Non-pigmented ciliary epithelial cell (primary cell): ENCODE measurements at regions not wholly inside any gene's neighbourhood (a gene's known extent, or its start where the extent isn't known, plus 50 kb on each side); places are given as distances from the start of the nearest gene placed in this dataset.

Experiments used
- DNase-seq: peaks from one replicate; pipeline ENCODE4 v3.0.0-alpha.2; 2010; ENCODE audit warnings: low read depth

DNA sequence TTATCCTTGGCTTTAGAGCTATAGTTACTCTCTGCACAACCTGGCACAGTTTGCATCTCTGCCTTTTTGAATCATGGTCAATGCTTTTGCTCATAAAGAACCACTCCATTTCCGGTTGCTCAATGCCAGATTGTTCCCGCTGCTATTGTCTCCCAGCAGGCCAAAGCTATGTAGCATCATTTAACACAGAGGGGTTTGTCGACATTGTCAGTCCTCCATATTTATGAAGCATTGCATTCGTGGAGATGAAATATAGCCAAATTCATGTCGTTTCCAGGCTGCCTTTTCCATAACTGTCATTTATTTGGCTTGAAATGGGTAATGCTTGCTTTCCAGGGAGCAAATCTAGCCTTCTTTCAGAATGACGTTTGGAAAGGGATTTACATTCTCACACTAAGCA, 598.8 kb downstream of the EPHA7 start:
- DNase-seq, result no peak

DNA sequence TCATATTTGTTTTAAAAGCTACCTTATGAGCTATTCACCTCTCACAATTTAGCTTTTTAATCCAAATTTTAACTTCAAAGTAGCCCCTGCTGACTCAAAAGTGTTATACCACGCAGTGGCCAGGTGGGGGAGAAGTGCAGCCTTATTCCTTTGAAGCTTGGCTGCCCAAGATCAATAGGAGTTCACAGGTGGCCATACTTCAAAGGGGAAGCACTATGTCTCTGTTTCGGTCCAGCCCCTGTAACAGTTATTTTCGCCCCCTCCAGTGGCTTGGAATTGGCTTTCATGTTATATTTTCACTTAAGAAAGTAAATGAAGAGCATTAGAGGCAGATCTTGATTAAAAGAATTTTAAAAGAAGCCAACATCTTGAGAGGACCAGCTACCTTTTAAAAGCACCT, 608.4 kb downstream of the EPHA7 start:
- peak; percentile 6 for DNase-seq

DNA sequence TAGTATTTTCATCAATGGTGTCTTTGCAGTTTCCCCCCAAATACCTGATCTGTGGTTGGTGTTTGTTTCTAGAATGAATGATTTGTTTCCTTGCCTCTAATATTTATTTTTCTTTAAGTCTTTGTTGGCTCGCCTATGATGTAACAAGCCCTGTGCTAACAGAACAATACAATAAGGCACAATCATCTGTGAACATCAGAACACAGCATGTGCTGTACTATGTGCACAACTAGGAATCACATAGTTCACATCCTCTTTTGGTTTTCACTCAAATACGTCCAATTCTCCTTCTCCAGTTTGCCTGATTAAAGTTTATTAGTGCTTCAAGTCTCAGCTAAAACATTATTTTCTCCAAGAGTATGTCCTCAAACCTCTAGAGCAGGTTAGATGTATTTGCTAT, 613.1 kb downstream of the EPHA7 start:
- DNase-seq, result no peak

DNA sequence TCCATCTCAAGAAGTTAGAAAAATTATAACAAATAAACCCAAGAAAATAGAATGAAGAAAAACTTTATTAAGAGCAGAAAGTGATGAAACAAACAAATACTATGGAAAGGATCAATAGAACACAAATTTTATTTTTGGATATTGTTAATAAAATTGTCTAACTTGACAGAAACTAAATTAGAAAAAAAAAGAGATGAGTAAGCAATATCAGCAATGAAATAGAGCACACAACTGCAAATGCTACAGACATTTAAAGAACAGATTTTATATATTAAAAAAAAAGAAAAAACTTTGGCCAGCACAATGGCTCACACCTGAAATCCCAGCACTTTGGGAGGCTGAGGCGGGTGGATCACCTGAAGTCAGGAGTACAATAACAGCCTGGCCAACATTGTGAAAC, 628.0 kb downstream of the EPHA7 start:
- no peak for DNase-seq

DNA sequence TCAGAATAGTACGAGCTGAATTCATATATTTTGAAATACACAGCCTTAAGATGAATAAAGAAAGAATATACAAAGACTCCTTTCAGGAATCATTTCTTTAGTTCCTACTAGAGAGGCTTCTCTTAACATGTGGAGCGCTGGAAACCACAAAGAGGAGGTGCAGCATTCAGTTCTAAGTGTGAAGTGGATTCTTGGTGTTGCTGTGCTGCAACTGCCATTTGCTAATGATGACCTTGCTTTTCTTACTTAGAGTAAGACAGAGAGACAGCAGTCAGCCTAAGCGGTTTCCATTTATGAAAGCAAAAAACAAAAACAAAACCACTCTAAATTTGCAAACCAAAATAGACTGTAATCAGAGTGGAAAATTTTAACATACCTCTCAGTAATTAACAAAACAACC, 629.0 kb downstream of the EPHA7 start:
- DNase-seq, result no peak

DNA sequence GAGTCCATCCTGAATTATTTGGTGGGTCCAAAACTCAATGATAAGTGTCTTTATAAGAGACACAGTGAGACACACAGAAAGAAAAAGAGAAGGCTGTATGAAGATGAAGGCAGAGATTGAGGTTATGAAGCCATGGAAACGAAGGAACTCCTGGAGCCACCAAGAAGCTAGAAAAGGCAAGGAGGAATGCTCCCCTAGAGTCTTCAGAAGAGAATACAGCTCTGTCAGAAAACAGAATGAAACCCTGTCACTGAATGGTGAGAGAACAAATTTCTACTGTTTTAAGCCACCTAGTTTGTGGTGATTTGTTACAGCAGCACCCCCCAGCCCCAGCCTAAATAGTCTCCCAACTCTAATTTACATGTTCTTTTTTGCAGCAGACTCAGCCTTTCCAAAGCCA, 635.1 kb downstream of the EPHA7 start:
- no peak for DNase-seq

DNA sequence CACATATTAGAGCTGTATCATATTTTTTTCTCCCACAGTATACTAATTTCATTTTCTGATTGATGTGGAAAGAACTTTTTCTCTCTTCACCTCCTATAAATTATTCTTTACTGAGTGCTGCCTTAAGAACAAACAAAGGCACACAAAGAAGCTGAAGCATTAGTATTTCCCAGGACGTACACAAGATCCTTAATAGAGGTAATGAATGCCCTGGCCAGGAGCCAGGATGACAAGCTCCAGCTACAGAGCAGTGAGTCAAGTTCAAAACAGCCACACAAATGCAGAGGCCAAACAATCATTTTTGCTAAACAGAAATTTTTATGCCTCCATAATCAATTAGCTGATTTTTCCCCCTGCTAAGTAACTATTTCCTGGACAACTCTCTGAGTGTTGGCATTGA, 639.6 kb downstream of the EPHA7 start:
- DNase-seq, result peak; percentile 26

DNA sequence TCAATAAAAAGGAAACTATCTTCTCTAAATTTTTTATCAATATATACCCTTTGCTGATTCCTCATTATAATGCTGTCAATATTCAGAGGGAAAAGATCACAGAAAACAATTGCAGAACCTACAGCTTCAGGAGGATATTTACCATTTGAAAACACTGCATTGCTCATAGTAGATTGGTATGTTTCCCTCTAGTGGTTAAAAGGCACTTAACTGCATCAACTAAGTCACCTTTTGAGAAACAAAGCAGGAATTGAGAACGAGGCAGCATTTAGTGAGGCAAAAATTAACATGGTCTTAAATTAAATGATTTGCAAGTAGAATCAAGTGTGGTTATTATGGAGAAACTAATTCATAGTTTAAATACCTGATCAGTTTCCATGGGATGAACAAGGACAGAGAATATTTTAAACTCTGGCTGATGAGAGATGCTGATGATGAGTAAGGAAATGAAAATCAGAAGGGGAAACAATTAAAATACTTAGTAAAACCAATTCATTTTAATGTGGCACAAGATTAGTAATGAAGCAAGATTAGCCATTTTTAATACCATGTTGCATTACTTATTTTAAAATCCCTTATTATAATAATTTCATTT, 642.1 kb downstream of the EPHA7 start:
- peak; percentile 10 for DNase-seq

DNA sequence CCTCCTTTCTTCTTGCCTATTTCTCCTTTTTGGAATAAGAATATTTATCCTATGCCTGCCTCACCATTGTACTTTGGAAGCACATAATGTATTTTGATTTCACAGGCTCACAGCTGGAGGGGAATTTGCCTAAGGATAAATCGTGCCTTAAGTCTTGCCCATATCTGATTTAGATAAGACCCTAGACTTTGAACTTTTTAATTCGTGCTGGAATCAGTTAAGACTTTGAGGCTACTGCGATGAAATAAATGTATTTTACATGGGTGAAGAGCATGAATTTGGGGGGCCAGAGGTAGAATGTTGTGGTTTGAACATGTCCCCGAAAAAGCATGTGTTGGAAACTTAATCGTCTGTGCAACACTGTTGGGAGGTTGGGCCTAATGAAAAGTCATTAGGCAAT, 648.8 kb downstream of the EPHA7 start:
- DNase-seq, result no peak

DNA sequence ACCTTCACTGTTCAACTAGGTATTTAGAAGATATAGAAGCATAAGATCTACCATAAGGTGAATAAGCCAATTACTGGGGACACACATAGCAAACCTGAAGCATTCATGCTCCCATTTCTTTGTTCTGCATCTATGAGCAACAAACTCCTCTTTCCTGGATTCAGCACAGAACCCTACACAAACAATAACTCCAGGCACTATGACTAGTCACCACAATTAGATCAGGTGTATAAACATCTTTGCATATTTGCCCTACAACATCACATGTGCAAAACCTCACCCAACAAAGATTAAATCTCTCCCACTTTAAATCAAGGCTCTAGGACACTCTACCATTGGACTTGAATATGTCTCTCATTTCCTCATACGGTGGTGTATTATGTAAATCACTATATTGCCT, 652.3 kb downstream of the EPHA7 start:
- no peak for DNase-seq

DNA sequence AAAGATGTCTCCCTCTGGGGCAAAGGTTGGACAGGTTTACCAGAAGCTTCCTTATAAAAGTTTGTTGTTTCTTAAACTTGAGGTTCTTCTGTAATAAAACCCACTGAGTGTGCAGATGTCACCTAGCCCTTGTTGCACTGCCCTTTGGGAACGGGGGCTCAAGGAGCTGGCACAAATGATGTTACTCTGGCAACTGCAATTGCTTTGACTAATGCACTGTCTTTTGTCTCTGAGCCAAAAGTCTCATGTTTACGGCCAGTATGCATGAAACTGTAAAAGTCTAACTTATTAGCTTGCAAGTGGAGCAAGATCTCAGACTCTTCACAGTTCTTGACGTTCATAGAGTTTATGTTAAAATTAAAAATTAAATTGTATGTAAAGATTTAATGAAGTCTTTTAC, 655.7 kb downstream of the EPHA7 start:
- no peak for DNase-seq

DNA sequence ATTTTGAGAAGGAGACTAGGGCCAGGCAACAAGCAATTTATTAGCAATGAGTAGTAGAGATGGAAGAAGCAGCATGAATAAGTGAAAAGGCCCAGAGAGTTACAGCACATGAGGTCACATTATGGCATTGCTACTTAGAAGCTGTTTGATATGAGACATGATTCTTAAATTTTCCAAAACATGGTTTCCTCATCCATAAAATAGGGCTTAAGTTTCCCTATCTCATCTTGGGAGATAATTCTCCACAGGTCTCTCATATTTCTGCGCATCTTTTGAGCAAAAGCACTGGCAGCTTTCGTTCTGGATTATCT, 656.1 kb downstream of the EPHA7 start:
- DNase-seq, result no peak

DNA sequence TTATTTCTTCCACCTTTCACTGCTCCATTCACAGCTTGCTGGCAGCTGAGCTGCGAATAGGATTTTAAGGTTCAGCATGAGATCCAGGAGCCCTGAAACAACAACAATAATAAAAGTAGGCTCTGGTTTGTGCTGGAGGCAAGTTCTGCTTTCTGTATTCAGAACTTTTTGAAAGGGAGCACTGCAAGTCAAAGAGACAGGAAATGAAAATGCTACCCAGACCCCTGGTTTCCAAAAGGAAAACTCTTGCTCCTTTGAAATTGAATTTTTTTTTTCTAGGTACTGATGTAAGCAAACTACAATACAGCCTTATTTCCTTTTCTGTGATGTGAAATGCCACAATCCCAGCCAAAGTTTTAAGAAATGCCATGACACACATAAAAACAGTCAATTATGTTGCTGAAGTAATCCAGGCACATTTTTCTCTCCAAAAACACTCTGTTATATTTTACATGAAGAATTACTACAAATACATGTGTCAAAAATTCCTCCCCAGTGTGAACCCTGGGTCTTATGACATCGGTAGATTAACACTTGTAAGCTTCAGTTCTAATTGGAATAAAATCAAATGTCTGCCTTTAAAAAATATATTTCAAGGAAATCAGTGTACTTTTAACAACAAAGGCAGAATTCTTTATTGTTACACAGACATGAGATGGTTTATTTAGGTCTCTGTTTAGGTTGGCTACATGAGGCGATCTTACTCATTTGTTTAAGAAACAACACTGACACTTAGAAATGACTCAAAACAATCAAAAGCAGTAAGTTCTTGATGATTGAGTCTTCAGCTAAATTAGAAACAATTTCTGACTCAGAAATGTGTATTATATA, 656.7 kb downstream of the EPHA7 start:
- DNase-seq, result no peak

DNA sequence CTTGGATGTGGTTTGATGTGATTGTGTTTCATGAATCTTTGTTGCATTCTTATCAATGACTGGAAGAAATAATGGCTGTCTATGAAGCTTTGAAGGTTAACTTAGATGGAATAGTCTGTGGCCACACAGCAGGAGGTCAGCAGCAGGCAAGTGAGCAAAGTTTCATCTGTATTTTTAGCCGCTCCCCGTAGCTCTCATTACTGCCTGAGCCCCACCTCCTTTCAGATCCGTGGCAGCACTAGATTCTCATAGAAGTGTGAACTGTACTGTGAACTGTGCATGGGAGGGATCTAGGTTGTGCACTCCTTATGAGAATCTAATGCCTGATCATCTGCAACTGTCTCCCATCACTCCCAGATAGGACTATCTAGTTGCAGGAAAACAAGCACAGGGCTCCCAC, 660.2 kb downstream of the EPHA7 start:
- DNase-seq, result no peak

DNA sequence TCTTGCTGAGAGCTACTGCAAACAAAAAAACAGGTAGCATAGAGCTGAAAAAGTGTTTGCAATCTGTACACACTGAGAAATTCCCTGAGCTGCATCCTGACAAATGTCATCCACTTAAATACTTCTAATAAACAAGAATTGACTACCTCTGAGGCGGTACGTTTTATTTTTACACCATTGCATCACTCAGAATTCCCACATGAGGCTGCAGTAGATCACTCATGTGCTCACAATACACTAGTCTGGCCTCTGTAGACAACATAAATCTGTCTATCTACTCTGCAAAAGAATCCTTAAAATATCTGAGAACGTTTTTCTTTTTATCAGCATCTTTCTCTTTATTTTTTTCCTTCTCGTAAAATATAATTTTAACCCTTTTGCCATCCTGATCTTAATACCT, 661.4 kb downstream of the EPHA7 start:
- no peak for DNase-seq

DNA sequence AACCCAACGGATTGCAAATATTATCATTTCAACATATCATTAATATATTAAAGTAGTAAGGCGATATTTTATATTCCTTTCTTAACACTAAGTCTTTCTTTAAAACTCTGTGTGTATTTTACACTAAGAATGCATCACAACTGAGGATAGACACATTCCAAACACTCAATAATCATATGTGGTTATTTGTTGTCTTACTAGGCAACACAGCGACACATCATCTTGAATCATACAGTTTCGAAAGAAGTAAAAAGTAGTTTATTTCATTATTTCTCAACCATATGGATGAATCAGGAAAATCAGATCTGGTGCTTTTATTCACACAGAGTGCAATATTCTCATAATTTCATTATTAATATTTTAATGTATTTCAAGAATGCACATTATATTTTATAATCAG, 662.4 kb downstream of the EPHA7 start:
- no peak for DNase-seq

DNA sequence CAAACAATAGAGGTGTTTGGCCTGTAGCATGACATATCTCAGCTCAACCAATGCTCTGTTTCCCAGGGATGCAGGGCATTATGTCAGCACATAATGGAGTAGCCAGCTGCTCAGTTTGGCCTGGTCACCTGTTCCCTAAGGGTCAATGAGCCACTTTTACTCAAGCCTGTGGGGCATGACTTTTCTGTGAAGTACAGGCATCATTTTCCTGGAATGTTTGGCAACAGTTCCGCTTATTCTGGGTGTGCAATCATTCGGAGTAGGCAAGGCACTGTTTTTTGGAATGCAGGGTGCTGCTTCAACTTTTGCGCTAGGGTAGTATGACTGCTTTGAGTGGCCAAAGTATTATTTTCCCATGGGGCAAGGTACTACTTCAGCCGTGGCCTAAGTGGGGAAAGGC, 665.4 kb downstream of the EPHA7 start:
- no peak for DNase-seq

DNA sequence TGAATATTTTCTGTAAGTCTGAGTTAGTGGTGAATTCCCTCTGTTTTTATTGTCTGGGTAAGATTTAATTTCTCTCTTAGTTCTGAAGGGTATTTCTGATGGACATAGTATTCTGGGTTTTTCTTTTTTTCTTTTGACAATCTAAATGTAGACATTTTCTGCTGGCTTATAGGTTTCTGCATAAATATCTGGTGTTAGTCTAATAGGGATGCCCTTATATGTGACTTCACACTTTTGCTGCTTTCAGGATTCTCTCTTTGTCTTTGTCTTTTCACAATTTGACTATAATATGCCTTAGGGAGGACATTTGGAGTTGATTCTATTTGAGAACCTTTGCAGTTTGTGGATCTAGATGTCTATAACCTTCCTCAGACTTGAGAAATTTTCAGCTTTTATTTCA, 667.2 kb downstream of the EPHA7 start:
- no peak for DNase-seq

DNA sequence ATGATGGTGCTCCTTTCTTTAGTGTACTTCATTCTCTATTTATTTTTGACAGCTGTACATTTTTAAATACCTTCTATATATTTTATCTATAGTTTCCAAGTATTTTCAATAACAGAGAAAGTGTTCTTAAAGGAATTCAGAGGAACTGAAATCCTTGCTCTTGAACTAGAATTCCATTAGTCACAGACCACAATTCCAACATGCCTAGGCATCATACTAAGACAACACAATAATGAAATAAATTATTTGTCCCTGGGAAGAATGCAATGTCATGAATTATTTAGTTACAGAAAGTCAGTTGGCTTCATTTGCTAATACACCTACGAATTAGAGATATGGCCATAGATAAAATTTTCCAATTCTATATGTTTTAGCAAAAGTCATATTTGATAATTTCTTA, 671.2 kb downstream of the EPHA7 start:
- no peak for DNase-seq

DNA sequence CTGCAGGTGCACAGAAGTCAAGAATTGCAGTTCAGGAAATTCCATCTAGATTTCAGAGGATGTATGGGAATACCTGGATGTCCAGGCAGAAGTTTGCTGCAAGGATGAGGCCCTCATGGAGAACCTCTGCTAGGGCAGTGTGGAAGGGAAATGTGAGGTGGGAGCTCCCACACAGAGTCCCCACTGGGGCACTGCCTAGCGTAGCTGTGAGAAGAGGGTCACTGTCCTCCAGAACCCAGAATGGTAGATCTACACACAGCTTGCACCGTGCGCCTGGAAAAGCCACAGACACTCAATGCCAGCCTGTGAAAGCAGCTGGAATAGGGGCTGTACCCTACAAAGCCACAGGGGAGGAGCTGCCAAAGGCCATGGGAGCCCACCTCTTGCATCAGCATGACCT, 681.4 kb downstream of the EPHA7 start:
- DNase-seq, result no peak

DNA sequence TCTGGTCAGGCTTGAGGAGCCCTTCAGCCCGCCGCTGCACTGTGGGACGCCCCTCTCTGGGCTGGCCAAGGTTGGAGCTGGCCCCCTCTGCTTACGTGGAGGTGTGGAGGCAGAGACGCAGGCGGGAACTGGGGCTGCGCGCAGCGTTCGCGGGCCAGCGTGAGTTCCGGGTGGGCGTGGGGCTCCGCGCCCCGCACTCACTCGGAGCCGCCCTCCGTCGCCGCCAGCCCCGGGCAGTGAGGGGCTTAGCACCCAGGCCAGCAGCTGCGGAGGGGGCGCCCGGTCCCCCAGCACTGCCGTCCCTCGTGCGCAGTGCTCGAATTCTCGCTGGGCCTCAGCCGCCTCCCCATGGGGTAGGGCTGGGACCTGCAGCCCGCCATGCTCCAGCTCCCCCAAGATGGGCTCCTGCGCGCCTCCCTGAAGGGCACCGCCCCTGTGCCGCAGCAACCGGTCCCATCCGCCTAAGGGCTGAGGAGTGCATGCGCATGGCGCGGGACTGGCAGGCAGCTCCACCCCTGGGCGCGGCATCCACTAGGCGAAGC, 695.9 kb downstream of the EPHA7 start:
- no peak for DNase-seq

DNA sequence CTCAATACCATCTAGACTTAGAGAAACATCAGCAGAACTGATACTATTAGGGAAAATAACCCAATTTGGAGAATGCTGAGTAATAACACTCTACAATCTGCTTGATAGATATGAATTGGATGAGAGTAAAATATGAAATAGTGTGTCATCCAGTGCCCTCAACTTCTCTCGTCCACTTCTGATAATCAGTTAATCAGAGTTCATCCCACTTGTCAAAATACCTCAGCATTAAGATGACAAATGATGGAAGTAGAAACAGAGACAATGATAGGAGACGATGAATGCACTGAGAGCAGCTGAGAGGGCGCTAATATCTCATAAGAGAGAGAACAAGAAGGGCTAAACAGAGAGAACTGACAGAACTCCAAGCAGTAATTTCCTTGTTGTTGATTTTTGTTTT, 699.6 kb downstream of the EPHA7 start:
- DNase-seq, result no peak

DNA sequence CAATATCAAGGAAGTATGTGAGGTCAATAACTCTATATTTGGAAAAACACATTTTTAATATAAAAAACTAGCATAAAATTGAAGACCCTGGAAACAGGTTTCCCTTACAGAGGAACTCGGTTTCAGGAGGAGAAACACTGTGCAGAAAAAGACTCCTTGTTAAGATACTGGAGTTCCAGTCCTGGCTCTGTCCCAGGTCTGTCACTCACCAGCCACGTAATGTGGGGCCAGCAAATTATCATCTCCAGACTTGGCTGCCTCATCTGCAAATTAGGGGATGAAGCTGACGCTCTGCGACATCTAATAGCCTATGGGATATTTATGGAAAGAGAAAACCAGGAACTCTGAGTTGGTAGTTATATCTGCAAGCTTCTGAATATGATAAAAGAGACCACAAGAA, 702.7 kb downstream of the EPHA7 start:
- no peak for DNase-seq

DNA sequence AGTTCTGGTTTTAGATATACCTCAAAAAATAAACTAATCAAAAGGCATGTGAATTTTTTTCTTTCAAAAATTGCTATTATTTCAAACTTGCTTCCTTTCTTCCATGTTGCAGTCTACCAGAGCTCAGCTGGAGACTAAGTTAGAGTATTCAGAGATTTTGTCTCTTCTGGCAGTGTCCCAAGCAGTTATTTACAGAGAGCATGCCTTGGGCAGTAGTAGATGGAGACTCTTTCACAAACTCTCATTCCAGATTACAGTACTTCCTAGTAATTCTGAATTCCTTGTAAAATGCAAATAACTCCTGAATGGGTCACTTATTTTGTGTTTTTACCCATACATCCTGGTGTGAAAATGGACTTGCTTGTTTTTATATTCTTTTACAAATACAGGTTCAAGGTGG, 703.4 kb downstream of the EPHA7 start:
- DNase-seq, result no peak
